ENCODE measurements at regions not wholly inside any gene's neighbourhood (a gene's known extent, or its start where the extent isn't known, plus 50 kb on each side); places are given as distances from the start of the nearest gene placed in this dataset.

- H3K4me1 Mint-ChIP-seq (ENCODE audit: unreplicated experiment) = peaks cover 11% of the 10 kb centered on the region
- H3K27ac Mint-ChIP-seq (ENCODE audit: unreplicated experiment) = no peak overlapping the region
- peaks cover 7% of the 10 kb centered on the region for H3K36me3 Mint-ChIP-seq (ENCODE audit: unreplicated experiment)
- peaks cover 19% of the 10 kb centered on the region for H3K9me3 Mint-ChIP-seq (ENCODE audit: unreplicated experiment)
- no peak overlapping the region for H3K4me3 Mint-ChIP-seq (ENCODE audit: unreplicated experiment)
- no peak for DNase-seq (ENCODE audit: extremely low spot score, unreplicated experiment)
- no peaks in the 10 kb centered on the region for H3K27me3 Mint-ChIP-seq (ENCODE audit: unreplicated experiment)
- no peak for TF ChIP-seq CTCF (IDR thresholded peaks at IDR 0.05)
Measured at GRCh38 chr4:14110407-14110806, 482.9 kb upstream of the BOD1L1 start.

DNA sequence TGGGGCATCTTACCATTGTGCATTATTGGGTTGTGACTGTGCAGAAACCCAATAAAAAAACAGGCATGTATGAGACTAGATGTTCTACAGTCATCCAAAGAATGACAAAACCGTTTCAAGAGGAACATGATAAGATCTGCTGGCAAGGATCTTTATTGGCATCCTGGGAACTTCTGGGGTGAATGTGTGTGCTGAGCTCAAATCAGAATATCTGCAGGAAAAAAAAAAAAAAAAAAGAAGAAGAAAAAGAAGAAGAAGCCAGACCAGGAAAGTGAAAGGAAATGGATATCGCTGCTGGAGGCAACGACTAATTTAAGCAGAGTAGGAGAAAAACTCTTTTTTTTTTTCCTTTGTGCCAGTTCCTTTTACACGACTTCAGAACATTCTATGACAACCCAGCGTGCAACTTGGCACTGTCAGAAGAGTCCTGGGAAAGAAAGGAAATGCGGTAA lies 484.2 kb upstream of the BOD1L1 start:
- H3K27me3 Mint-ChIP-seq (ENCODE audit: unreplicated experiment) = no peaks in the 10 kb centered on the region
- peaks cover 14% of the 10 kb centered on the region for H3K9me3 Mint-ChIP-seq (ENCODE audit: unreplicated experiment)
- peak overlapping the region; percentile 21 for H3K27ac Mint-ChIP-seq (ENCODE audit: unreplicated experiment)
- peaks cover 11% of the 10 kb centered on the region for H3K4me1 Mint-ChIP-seq (ENCODE audit: unreplicated experiment)
- H3K36me3 Mint-ChIP-seq (ENCODE audit: unreplicated experiment) = peaks cover 7% of the 10 kb centered on the region
- peak overlapping the region; percentile 1 for H3K4me3 Mint-ChIP-seq (ENCODE audit: unreplicated experiment)
- no peak for DNase-seq (ENCODE audit: extremely low spot score, unreplicated experiment)
- TF ChIP-seq CTCF (IDR thresholded peaks at IDR 0.05) = no peak

DNA sequence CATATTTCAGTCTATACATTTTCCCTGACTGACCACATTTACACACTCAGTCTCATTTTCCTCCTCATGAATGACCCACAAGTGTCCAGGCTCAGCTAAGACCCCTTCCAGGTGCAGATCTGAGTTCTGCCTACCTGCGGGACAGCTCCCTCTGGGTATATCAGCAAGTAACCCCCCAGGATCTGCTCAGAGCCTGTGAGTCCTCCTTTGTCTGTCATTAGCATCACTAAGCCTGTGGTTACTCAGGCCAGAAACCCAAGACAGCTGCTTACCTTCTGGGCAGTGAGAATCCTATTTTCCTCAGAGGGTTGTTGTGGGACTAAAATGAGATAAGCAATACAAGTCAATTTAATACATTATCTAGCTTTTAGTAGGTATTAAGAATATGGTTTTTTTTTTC lies 487.6 kb upstream of the BOD1L1 start:
- H3K27ac Mint-ChIP-seq (ENCODE audit: unreplicated experiment) = no peak overlapping the region
- TF ChIP-seq CTCF (IDR thresholded peaks at IDR 0.05) = no peak
- no peak overlapping the region for H3K4me3 Mint-ChIP-seq (ENCODE audit: unreplicated experiment)
- no peaks in the 10 kb centered on the region for H3K9me3 Mint-ChIP-seq (ENCODE audit: unreplicated experiment)
- DNase-seq (ENCODE audit: extremely low spot score, unreplicated experiment) = no peak
- peaks cover 11% of the 10 kb centered on the region for H3K4me1 Mint-ChIP-seq (ENCODE audit: unreplicated experiment)
- H3K36me3 Mint-ChIP-seq (ENCODE audit: unreplicated experiment) = no peaks in the 10 kb centered on the region
- H3K27me3 Mint-ChIP-seq (ENCODE audit: unreplicated experiment) = peaks cover 3% of the 10 kb centered on the region

GRCh38 chr4:14117575-14118238 lies 490.2 kb upstream of the BOD1L1 start:
- Mint-ChIP-seq H3K27ac (ENCODE audit: unreplicated experiment) (no peak overlapping the region), H3K27me3 (ENCODE audit: unreplicated experiment) (peaks cover 4% of the 10 kb centered on the region), H3K4me3 (ENCODE audit: unreplicated experiment) (no peak overlapping the region), H3K9me3 (ENCODE audit: unreplicated experiment) (no peaks in the 10 kb centered on the region), H3K36me3 (ENCODE audit: unreplicated experiment) (no peaks in the 10 kb centered on the region), H3K4me1 (ENCODE audit: unreplicated experiment) (no peaks in the 10 kb centered on the region)
- no peak for TF ChIP-seq CTCF (IDR thresholded peaks at IDR 0.05)
- DNase-seq (ENCODE audit: extremely low spot score, unreplicated experiment) = no peak

DNA sequence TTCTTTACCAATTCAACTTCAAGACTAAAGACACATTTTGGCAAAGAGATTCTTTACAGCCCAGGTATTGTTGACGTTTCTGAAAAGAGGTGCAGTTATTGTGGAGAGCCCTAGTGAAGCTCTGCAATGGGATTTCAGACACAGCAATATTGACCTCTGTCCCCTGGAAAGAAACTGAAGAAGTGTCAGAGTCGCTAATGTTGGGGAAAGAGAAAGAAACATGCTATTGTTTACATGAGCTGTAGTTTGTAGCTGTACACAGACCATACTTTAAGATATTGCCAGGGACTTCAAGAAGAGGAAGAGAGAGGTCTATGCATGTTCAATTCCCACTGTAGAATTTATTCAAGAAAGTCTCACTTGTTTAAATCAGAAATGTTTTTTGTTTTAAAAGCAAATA lies 497.3 kb upstream of the BOD1L1 start:
- H3K9me3 Mint-ChIP-seq (ENCODE audit: unreplicated experiment) = no peaks in the 10 kb centered on the region
- no peaks in the 10 kb centered on the region for H3K36me3 Mint-ChIP-seq (ENCODE audit: unreplicated experiment)
- no peak for DNase-seq (ENCODE audit: extremely low spot score, unreplicated experiment)
- no peak overlapping the region for H3K27ac Mint-ChIP-seq (ENCODE audit: unreplicated experiment)
- peaks cover 11% of the 10 kb centered on the region for H3K27me3 Mint-ChIP-seq (ENCODE audit: unreplicated experiment)
- no peak overlapping the region for H3K4me3 Mint-ChIP-seq (ENCODE audit: unreplicated experiment)
- TF ChIP-seq CTCF (IDR thresholded peaks at IDR 0.05) = no peak
- H3K4me1 Mint-ChIP-seq (ENCODE audit: unreplicated experiment) = no peaks in the 10 kb centered on the region
